Forelimb muscle (tissue), 1 donor: ENCODE measurements at regions not wholly inside any gene's neighbourhood (a gene's known extent, or its start where the extent isn't known, plus 50 kb on each side); places are given as distances from the start of the nearest gene placed in this dataset.
A peak's percentile ranks its signal among the peaks of the same experiment; 100 is the strongest.
"Not testable (repeated sequence)": the region's sequence is repeated elsewhere in the genome, so short reads cannot be mapped to it uniquely, and the experiment has no call there.

Experiments
- DNase-seq: peaks from one replicate; pipeline ENCODE4 v3.0.0-alpha.2; 2013; ENCODE audit warnings: low read depth

- no peak for DNase-seq
These were observed 580.4 kb upstream of the KLF4 start for GRCh38 chr9:108069991-108070390.

DNA sequence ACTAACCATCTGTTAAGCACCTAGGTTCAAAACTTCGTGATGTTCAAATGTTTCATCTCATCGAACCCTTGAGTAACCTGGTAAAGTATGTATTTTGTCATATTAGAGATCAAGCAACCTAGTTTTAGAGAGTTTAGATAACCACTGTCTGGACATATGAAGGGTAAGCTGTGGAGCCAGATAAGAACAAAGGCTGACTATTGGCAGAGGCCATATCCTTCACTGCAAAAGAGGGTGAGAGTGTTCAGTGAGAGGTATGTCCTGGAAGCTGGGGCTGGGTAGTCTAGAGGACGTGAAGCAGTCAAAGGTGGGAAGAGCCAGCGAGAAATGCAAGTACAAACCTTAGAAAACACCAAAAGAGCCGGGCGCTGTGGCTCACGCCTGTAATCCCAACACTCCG is 573.1 kb upstream of the KLF4 start:
- no peak for DNase-seq

GRCh38 chr9:108060175-108060574 is 570.6 kb upstream of the KLF4 start:
- no peak for DNase-seq

- DNase-seq: no peak
These were observed 568.7 kb upstream of the KLF4 start for GRCh38 chr9:108058135-108058814.

DNA sequence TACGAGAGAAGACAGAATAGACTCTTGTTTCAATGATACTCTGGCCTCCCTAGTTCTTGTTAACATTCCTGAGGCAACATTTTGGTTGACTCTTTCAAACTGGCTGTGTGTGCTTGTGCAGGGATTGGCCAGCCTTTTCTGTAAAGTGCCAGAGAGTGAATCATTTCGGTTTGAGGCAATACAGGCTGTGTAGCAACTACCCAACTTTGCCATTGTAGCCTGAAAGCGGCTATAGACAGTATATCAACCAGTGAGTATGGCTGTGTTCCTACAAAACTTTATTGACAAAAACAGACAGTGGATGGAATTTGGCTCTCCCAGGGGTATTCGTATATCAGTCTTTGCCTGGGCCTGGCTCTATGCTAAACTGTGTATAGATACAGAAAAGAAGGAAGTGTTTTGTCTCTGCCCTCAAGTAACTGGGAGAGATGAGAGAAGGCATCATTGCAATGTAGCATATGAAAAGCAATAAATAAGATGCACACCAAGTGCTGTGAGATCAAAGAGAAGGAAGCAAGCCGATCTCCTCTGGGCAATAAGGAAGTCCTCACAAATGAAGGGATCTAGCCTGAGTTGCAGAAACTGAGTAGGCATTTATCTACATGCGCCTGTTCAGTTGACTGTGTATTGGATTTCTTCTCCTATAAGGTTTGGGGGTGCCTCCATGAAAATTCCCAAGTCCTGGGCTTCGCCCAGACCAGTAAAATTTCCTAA is 568.0 kb upstream of the KLF4 start:
- no peak for DNase-seq

- no peak for DNase-seq
These were observed 567.3 kb upstream of the KLF4 start for GRCh38 chr9:108056805-108057386.

DNA sequence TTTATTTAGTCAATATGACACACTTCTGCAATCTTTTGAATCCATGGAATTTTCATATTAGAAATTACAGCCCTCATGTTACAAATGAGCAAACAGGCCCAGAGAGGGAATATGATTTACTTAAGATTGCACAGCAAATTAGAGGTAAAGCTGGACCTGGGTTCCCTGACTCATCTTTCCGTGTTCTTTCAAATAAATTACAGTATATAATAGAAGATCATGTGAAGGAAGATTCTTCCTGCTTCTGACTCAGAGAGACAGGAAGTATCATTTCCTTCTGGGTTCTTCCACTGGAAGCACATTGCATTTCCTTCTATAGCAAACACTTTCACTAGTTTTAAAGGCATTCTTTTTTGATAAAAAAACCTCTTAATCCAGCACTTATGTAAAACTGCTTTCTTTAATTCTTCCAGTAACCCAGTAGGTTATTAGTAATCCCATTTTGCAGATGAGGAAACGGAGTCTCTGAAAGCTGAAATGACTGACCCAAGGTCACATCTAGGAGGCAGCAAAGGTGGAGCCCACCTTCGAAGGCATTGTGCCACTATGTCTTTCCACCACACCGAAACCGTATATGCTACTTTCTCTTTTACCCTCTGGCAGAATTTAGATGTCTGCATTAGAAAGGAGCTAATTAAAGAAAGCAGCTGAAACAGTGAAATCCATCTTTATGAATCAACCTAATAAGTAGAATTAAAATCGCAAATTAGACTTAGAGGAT is 566.7 kb upstream of the KLF4 start:
- DNase-seq: no peak

DNA sequence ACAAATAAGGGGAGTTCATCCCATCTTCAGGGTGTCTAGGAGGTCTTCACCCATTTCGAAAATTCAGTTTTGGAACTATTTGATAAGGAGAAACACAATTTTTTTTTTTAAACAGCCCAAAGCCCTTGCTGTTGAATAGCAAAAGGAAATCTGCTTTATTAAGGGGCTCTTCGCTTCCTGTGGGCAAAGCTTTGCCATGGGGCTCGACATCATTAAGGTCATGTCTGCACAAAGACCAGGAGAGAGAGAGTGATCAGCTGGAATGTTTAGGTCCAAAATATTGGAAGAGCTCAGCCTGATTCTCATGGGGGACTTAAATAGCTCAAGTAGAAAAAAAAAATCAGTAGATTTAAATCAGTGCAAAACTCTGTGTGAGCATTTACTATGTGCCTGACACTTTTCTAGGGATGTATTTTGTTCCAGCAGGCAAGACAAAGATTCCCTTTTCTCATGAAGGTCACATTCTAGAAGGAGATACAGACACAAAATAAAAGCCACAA is 564.6 kb upstream of the KLF4 start:
- DNase-seq: no peak

GRCh38 chr9:108053555-108054061 is 564.0 kb upstream of the KLF4 start:
- DNase-seq: no peak

GRCh38 chr9:108052431-108053080 is 563.0 kb upstream of the KLF4 start:
- no peak for DNase-seq

DNA sequence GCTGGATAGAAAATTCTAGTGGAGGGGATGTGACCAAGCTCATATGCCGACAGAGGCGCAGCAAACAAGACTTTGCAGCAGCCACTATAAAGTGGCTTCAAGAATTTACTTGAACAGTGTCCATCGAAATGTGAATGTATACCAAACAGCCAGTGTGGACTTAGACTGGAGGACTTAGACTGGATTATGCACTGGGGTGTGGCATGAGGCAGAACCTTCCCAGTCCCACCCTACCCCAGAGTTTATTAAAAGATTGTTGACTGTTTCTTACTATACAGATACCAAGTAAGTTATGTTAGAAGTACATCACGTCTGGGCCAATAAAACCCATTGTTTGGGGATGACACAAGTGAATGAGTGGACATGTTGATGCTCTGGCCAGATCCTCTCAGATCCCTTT is 561.3 kb upstream of the KLF4 start:
- DNase-seq: no peak

- DNase-seq: no peak
These were observed 560.3 kb upstream of the KLF4 start for GRCh38 chr9:108049671-108050494.

- peak; percentile 40 for DNase-seq
These were observed 559.5 kb upstream of the KLF4 start for GRCh38 chr9:108049026-108049607.

- no peak for DNase-seq
These were observed 558.9 kb upstream of the KLF4 start for GRCh38 chr9:108048406-108049025.

- not testable (repeated sequence) for DNase-seq
These were observed 558.2 kb upstream of the KLF4 start for GRCh38 chr9:108047777-108048176.

DNA sequence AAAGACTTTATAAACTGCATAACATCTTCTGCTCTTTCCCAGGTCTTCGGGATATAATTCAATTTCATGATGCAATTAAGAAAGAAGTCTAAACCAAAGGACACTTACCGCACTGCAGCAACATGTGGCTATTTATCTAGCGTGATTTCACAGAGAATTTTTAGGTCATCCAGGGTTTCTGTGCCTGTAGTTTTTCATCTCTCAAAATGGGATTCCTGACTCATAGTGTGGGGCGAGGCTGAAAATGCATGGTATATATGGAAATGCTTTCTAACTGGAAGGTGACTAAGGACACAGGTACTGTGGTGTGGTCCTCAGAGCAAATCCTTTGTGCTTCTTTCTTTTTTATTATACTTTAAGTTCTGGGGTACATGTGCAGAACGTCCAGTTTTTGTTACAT is 557.7 kb upstream of the KLF4 start:
- no peak for DNase-seq

GRCh38 chr9:108045851-108046250 is 556.3 kb upstream of the KLF4 start:
- no peak for DNase-seq

- DNase-seq: no peak
These were observed 554.0 kb upstream of the KLF4 start for GRCh38 chr9:108043585-108043984.

DNA sequence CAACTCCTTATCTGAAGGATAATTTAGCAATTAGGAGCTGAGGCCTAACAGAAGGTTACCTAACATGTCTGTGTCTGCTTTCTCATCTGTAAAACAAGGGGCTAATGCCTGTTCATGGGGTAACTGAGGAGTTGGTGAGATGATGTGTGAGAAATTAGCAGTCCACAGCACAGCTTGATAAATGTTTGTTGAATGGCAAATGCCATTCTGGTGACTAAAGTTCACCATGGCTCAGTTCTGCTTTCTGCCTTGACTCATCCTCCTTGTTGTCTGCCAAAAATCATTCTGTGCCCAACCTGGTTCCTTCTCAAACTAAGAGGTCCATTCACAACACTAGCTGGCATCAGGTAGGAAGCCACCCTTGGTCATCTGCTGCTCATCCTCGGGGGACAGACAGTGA is 552.0 kb upstream of the KLF4 start:
- no peak for DNase-seq

DNA sequence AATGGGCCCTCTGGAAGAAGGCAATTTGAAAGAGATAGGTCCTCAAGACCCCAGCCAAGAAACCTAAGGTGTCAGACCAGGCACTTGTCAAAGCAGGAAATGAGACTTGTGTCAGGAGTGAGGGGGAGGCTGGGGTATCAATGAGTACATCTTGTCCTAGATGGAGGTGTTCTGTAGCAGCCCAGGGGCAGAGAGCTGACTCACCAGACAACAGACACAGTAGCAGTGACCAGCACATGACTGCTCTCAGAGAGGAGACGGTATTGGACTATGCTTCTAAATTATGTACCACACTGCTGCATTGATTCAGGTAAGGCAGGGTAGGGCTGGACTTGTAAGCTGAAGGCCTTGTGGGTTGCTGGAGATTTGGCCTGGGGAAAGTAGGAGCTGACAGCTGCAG is 551.2 kb upstream of the KLF4 start:
- no peak for DNase-seq
